ENCODE measurements at regions not wholly inside any gene's neighbourhood (a gene's known extent, or its start where the extent isn't known, plus 50 kb on each side); places are given as distances from the start of the nearest gene placed in this dataset.
"Not testable (repeated sequence)": the region's sequence is repeated elsewhere in the genome, so short reads cannot be mapped to it uniquely, and the experiment has no call there.

- in situ Hi-C loops (cut with MboI; ENCODE audit: low pct_unique_long_range_greater_than_20kb, low sequenced_read_pairs, unreplicated experiment), result no loop called here
- no peak for DNase-seq (ENCODE audit: low spot score)
- no peak for TF ChIP-seq CTCF (IDR thresholded peaks at IDR 0.05; ENCODE audit: extremely low read depth, insufficient read depth, missing control alignments)
Observed at GRCh38 chr6:160804639-160805038, 102.6 kb downstream of the PLG start.

GRCh38 chr6:160808263-160808662 lies 106.2 kb downstream of the PLG start:
- no peak for DNase-seq (ENCODE audit: low spot score)
- in situ Hi-C loops (cut with MboI; ENCODE audit: low pct_unique_long_range_greater_than_20kb, low sequenced_read_pairs, unreplicated experiment), result no loop called here
- TF ChIP-seq CTCF (IDR thresholded peaks at IDR 0.05; ENCODE audit: extremely low read depth, insufficient read depth, missing control alignments), result no peak

- in situ Hi-C loops (cut with MboI; ENCODE audit: low pct_unique_long_range_greater_than_20kb, low sequenced_read_pairs, unreplicated experiment), result no loop called here
- TF ChIP-seq CTCF (IDR thresholded peaks at IDR 0.05; ENCODE audit: extremely low read depth, insufficient read depth, missing control alignments), result no peak
- DNase-seq (ENCODE audit: low spot score), result no peak
Observed at GRCh38 chr6:160810238-160810637, 108.2 kb downstream of the PLG start.

- in situ Hi-C loops (cut with MboI; ENCODE audit: low pct_unique_long_range_greater_than_20kb, low sequenced_read_pairs, unreplicated experiment), result no loop called here
- no peak for TF ChIP-seq CTCF (IDR thresholded peaks at IDR 0.05; ENCODE audit: extremely low read depth, insufficient read depth, missing control alignments)
- no peak for DNase-seq (ENCODE audit: low spot score)
Observed at GRCh38 chr6:160812097-160812496, 110.1 kb downstream of the PLG start.

- no peak for DNase-seq (ENCODE audit: low spot score)
- in situ Hi-C loops (cut with MboI; ENCODE audit: low pct_unique_long_range_greater_than_20kb, low sequenced_read_pairs, unreplicated experiment), result no loop called here
- TF ChIP-seq CTCF (IDR thresholded peaks at IDR 0.05; ENCODE audit: extremely low read depth, insufficient read depth, missing control alignments), result no peak
Observed at GRCh38 chr6:160818934-160819333, 116.9 kb downstream of the PLG start.

- in situ Hi-C loops (cut with MboI; ENCODE audit: low pct_unique_long_range_greater_than_20kb, low sequenced_read_pairs, unreplicated experiment); DNase-seq (ENCODE audit: low spot score): not testable (repeated sequence)
Observed at GRCh38 chr6:160820661-160821060, 118.6 kb downstream of the PLG start.

GRCh38 chr6:160831739-160832138 lies 129.7 kb downstream of the PLG start:
- in situ Hi-C loops (cut with MboI; ENCODE audit: low pct_unique_long_range_greater_than_20kb, low sequenced_read_pairs, unreplicated experiment), result no loop called here
- no peak for DNase-seq (ENCODE audit: low spot score)
- no peak for TF ChIP-seq CTCF (IDR thresholded peaks at IDR 0.05; ENCODE audit: extremely low read depth, insufficient read depth, missing control alignments)
